ENCODE measurements at regions not wholly inside any gene's neighbourhood (a gene's known extent, or its start where the extent isn't known, plus 50 kb on each side); places are given as distances from the start of the nearest gene placed in this dataset.

- TF ChIP-seq, protein P1, sequence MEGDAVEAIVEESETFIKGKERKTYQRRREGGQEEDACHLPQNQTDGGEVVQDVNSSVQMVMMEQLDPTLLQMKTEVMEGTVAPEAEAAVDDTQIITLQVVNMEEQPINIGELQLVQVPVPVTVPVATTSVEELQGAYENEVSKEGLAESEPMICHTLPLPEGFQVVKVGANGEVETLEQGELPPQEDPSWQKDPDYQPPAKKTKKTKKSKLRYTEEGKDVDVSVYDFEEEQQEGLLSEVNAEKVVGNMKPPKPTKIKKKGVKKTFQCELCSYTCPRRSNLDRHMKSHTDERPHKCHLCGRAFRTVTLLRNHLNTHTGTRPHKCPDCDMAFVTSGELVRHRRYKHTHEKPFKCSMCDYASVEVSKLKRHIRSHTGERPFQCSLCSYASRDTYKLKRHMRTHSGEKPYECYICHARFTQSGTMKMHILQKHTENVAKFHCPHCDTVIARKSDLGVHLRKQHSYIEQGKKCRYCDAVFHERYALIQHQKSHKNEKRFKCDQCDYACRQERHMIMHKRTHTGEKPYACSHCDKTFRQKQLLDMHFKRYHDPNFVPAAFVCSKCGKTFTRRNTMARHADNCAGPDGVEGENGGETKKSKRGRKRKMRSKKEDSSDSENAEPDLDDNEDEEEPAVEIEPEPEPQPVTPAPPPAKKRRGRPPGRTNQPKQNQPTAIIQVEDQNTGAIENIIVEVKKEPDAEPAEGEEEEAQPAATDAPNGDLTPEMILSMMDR (IDR thresholded peaks at IDR 0.05): no peak
- TF ChIP-seq POLR2A (IDR thresholded peaks at IDR 0.05): no peak
- H3K9me3 ChIP-seq: no peaks in the 10 kb centered on the region
- no peak overlapping the region for H3K27ac ChIP-seq
- no peak overlapping the region for H3K4me3 ChIP-seq (replicated peaks in 1 of 3)
- intact Hi-C loops (cut with DNase I): no loop called here
- H3K36me3 ChIP-seq: no peaks in the 10 kb centered on the region
- H3K27me3 ChIP-seq: no peaks in the 10 kb centered on the region
- H3K4me1 ChIP-seq: no peaks in the 10 kb centered on the region
- no peak for DNase-seq
- WGBS, 2 donors: 76 to 78% methylated on average over 4 of the region's 4 CpGs
These were observed 1596.1 kb upstream of the WWC1 start for GRCh38 chr5:166695326-166695725.

- TF ChIP-seq POLR2A (IDR thresholded peaks at IDR 0.05): no peak
- TF ChIP-seq, protein P1 (IDR thresholded peaks at IDR 0.05): no peak
- H3K4me3 ChIP-seq (replicated peaks in 1 of 3): no peak overlapping the region
- H3K9me3 ChIP-seq: no peaks in the 10 kb centered on the region
- no peak for DNase-seq
- no peaks in the 10 kb centered on the region for H3K4me1 ChIP-seq
- no peak overlapping the region for H3K27ac ChIP-seq
- no peaks in the 10 kb centered on the region for H3K36me3 ChIP-seq
- no peaks in the 10 kb centered on the region for H3K27me3 ChIP-seq
- WGBS, 2 donors: 88% methylated on average over 3 of the region's 3 CpGs
- intact Hi-C loops (cut with DNase I): no loop called here
These were observed 1583.2 kb upstream of the WWC1 start for GRCh38 chr5:166708291-166708690.

DNA sequence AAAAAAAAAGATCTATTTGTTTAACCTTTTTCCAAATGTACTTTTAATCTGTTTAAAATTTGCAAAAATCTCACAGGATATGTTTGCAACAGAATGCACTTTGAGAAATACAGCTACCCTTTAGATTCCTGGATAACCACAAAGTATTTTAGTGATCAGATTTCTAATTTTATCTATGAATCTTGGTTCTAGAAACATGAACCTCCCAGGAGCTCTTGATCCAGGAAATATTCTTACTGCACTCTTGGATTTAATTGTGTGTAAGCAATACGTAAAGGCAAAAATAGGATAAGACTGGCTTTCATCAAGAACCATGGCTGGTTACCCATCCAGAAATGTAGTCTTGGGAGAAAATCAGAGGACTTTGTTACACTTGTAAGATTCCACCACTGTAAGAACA lies 1581.8 kb upstream of the WWC1 start:
- H3K4me3 ChIP-seq (replicated peaks in 1 of 3): no peak overlapping the region
- H3K4me1 ChIP-seq: no peaks in the 10 kb centered on the region
- no peak for DNase-seq
- H3K27ac ChIP-seq: no peak overlapping the region
- TF ChIP-seq, protein P1 (IDR thresholded peaks at IDR 0.05): no peak
- no peak for TF ChIP-seq POLR2A (IDR thresholded peaks at IDR 0.05)
- H3K27me3 ChIP-seq: no peaks in the 10 kb centered on the region
- H3K36me3 ChIP-seq: no peaks in the 10 kb centered on the region
- H3K9me3 ChIP-seq: no peaks in the 10 kb centered on the region
- 72 to 82% methylated on average over 1 of the region's 1 CpG for WGBS, 2 donors
- intact Hi-C loops (cut with DNase I): no loop called here

DNA sequence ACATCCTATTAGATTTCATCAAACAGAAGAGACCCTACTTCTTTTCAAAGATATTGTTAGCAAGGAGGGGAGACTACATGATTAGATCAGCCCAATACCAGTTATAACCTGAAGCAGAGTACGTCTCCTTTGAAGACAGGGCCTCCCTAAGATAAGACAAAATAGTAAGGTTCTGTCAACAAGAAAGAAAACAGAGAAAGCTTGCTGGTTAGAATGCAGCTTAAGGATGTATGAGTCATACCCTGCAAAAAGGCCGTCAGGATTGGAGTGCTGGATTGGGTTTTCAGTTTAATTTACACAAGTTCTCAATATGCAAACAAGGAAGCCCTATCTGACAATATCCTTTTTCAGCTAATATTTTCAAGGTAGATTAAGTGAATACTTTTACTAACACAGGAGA lies 1581.2 kb upstream of the WWC1 start:
- intact Hi-C loops (cut with DNase I): no loop called here
- Histone ChIP-seq H3K27ac (no peak overlapping the region), H3K9me3 (no peaks in the 10 kb centered on the region), H3K36me3 (no peaks in the 10 kb centered on the region), H3K4me1 (no peaks in the 10 kb centered on the region), H3K27me3 (no peaks in the 10 kb centered on the region), H3K4me3 (replicated peaks in 1 of 3) (no peak overlapping the region)
- TF ChIP-seq, protein P1 (IDR thresholded peaks at IDR 0.05): no peak
- DNase-seq: no peak
- WGBS, 2 donors: 75 to 81% methylated on average over 2 of the region's 2 CpGs

GRCh38 chr5:166712447-166713185 lies 1578.8 kb upstream of the WWC1 start:
- no peak for DNase-seq
- TF ChIP-seq, protein P1 (IDR thresholded peaks at IDR 0.05): no peak
- TF ChIP-seq POLR2A (IDR thresholded peaks at IDR 0.05): no peak
- Histone ChIP-seq H3K4me3 (replicated peaks in 1 of 3) (no peak overlapping the region), H3K4me1 (no peaks in the 10 kb centered on the region), H3K36me3 (no peaks in the 10 kb centered on the region), H3K27me3 (no peaks in the 10 kb centered on the region), H3K27ac (no peak overlapping the region), H3K9me3 (no peaks in the 10 kb centered on the region)
- WGBS, 2 donors: 79 to 82% methylated on average over 1 of the region's 1 CpG
- intact Hi-C loops (cut with DNase I): no loop called here

Measured in thyroid gland (tissue), 4 donors.